Gastrocnemius medialis (tissue), 4 donors: ENCODE measurements at regions not wholly inside any gene's neighbourhood (a gene's known extent, or its start where the extent isn't known, plus 50 kb on each side); places are given as distances from the start of the nearest gene placed in this dataset.
A peak's percentile ranks its signal among the peaks of the same experiment; 100 is the strongest.

Source experiments
- ATAC-seq, 2 donors: fragments of 150-250 bp; one replicate each; pipeline ENCODE4 v1.9.1; 2016
- DNase-seq, 2 donors: peaks; one replicate each; pipeline ENCODE4 v3.0.0-alpha.2; 2019
- H3K27ac ChIP-seq, 4 donors: fragments of 200-600 bp; sonication (generic); 1 replicate in 1 of 4; 2 replicates in 3 of 4; pipeline ENCODE4 v1.5.1; 2016 to 2018; ENCODE audit warnings: mild to moderate bottlenecking in 2 of 4, moderate library complexity in 1 of 4
- H3K27me3 ChIP-seq, 3 donors: fragments of 200-600 bp; sonication (generic) in 2 of 3; 1 replicate in 1 of 3; 2 replicates in 2 of 3; pipeline versions ENCODE4 v1.5.1 to v1.6.0; 2016 to 2019; ENCODE audit warnings: mild to moderate bottlenecking in 1 of 3, moderate library complexity in 1 of 3
- H3K36me3 ChIP-seq, 2 donors: fragments of 200-600 bp; sonication (generic) in 1 of 2; one replicate each; pipeline ENCODE4 v1.5.1; 2017 to 2018
- H3K4me1 ChIP-seq, 2 donors: fragments of 200-600 bp; sonication (generic) in 1 of 2; one replicate each; pipeline ENCODE4 v1.5.1; 2016 to 2017; ENCODE audit warnings: mild to moderate bottlenecking in 2 of 2
- H3K4me3 ChIP-seq, 4 donors: fragments of 200-600 bp; sonication (generic) in 3 of 4; 1 replicate in 1 of 4; 2 replicates in 3 of 4; pipeline ENCODE4 v1.5.1; 2016 to 2019; ENCODE audit warnings: mild to moderate bottlenecking in 2 of 4
- H3K9me3 ChIP-seq, 3 donors: fragments of 200-600 bp; sonication (generic) in 2 of 3; 1 replicate in 1 of 3; 2 replicates in 2 of 3; pipeline ENCODE4 v1.5.1; 2016 to 2019
- CTCF ChIP-seq, 5 experiments: fragments of 450-650 bp in 3 of 5; fragments of 200-600 bp in 2 of 5; sonication (generic) in 2 of 5; IDR thresholded peaks in 4 of 5; conservative IDR thresholded peaks in 1 of 5; 1 replicate in 4 of 5; 2 replicates in 1 of 5; pipeline ENCODE4 v1.5.1; 2016 to 2019; ENCODE audit warnings: antibody characterized with exemption in 5 of 5, mild to moderate bottlenecking in 3 of 5, moderate library complexity in 3 of 5
- POLR2A ChIP-seq, 2 donors: fragments of 450-650 bp; IDR thresholded peaks; one replicate each; pipeline ENCODE4 v1.6.1; 2017; ENCODE audit warnings: antibody characterized with exemption in 2 of 2, mild to moderate bottlenecking in 2 of 2, moderate library complexity in 2 of 2
- in situ Hi-C, 4 donors: fragments of 200-750 bp; cut with MboI; loops; one replicate each; pipeline versions ENCODE4 v1.15.0 to v1.8.0; 2017; ENCODE audit warnings: low sequenced_read_pairs in 4 of 4
- intact Hi-C: fragments of 100-400 bp; cut with DNase I; formaldehyde crosslinking; loops from one replicate; pipeline ENCODE4 v1.15.1; 2023; ENCODE audit warnings: low total_unique reads

- DNase-seq, result no peak
- Histone ChIP-seq H3K4me1 (peaks cover 0 to 16% of the 10 kb centered on the region in 2 donors), H3K9me3 (no peaks in the 10 kb centered on the region), H3K27ac (no peak overlapping the region), H3K4me3 (no peak overlapping the region), H3K36me3 (no peaks in the 10 kb centered on the region), H3K27me3 (no peaks in the 10 kb centered on the region)
- ATAC-seq, result no peak
- intact Hi-C loops (loop anchor here (5.0 kb wide), 2 partner anchors 57 to 63 kb away; no protein-coding TSS in a partner anchor), in situ Hi-C loops (no loop called here)
- TF ChIP-seq POLR2A (IDR thresholded peaks at IDR 0.05) (no peak), CTCF (IDR thresholded peaks at IDR 0.05 in 4 of 5, conservative IDR thresholded peaks at IDR 0.05 in 1 of 5) (no peak)
Observed at GRCh38 chr3:73789825-73790444, 165.2 kb upstream of the PDZRN3 start.

GRCh38 chr3:73787620-73788019 lies 162.9 kb upstream of the PDZRN3 start:
- Histone ChIP-seq H3K27me3 (no peaks in the 10 kb centered on the region), H3K4me1 (peaks cover 0 to 20% of the 10 kb centered on the region in 2 donors), H3K36me3 (no peaks in the 10 kb centered on the region), H3K4me3 (no peak overlapping the region), H3K27ac (no peak overlapping the region), H3K9me3 (no peaks in the 10 kb centered on the region)
- DNase-seq (no peak), ATAC-seq (no peak)
- TF ChIP-seq CTCF (IDR thresholded peaks at IDR 0.05 in 4 of 5, conservative IDR thresholded peaks at IDR 0.05 in 1 of 5), result no peak
- TF ChIP-seq POLR2A (IDR thresholded peaks at IDR 0.05), result no peak
- in situ Hi-C loops, result no loop called here
- intact Hi-C loops, result loop anchor here (5.0 kb wide), 1 partner anchor 60 kb away; no protein-coding TSS in a partner anchor

- ATAC-seq (no peak), DNase-seq (no peak)
- Histone ChIP-seq H3K27me3 (no peaks in the 10 kb centered on the region), H3K4me1 (peaks cover 0 to 21% of the 10 kb centered on the region in 2 donors), H3K36me3 (no peaks in the 10 kb centered on the region), H3K27ac (no peak overlapping the region), H3K4me3 (no peak overlapping the region), H3K9me3 (no peaks in the 10 kb centered on the region)
- intact Hi-C loops (loop anchor here (5.0 kb wide), 1 partner anchor 60 kb away; no protein-coding TSS in a partner anchor), in situ Hi-C loops (no loop called here)
- TF ChIP-seq CTCF (IDR thresholded peaks at IDR 0.05 in 4 of 5, conservative IDR thresholded peaks at IDR 0.05 in 1 of 5) (no peak), POLR2A (IDR thresholded peaks at IDR 0.05) (no peak)
Observed at GRCh38 chr3:73786998-73787397, 162.3 kb upstream of the PDZRN3 start.

- H3K27me3 ChIP-seq, result no peaks in the 10 kb centered on the region
- ATAC-seq, result peak; percentile 77 to 94
- TF ChIP-seq POLR2A (IDR thresholded peaks at IDR 0.05) (no peak), CTCF (IDR thresholded peaks at IDR 0.05 in 4 of 5, conservative IDR thresholded peaks at IDR 0.05 in 1 of 5) (no peak)
- in situ Hi-C loops, result no loop called here
- intact Hi-C loops, result loop anchor here (5.0 kb wide), 1 partner anchor 59 kb away; no protein-coding TSS in a partner anchor
- no peak overlapping the region for H3K27ac ChIP-seq
- no peaks in the 10 kb centered on the region for H3K9me3 ChIP-seq
- DNase-seq, result peak; percentile 30 to 59
- H3K4me3 ChIP-seq, result no peak overlapping the region
- H3K36me3 ChIP-seq, result no peaks in the 10 kb centered on the region
- peaks cover under 1 to 28% of the 10 kb centered on the region in 2 donors for H3K4me1 ChIP-seq
Observed at GRCh38 chr3:73786321-73786807, 161.6 kb upstream of the PDZRN3 start.
